HepG2 (cell line): ENCODE measurements at regions not wholly inside any gene's neighbourhood (a gene's known extent, or its start where the extent isn't known, plus 50 kb on each side); places are given as distances from the start of the nearest gene placed in this dataset.

ENCODE experiments used
- ATAC-seq: fragments of 200-7000 bp; cut with Tn5 transposase; 3 replicates; pipeline ENCODE4 v1.9.1; 2020; ENCODE audit warnings: mild to moderate bottlenecking, moderate library complexity
- BruUV-seq: library from RNA; stranded (reverse); fragments of 400-500 nt; replicated peaks from 2 replicates; lab custom pipeline; 2021; lab: Mats Ljungman, UMichigan
- CTCF ChIA-PET: fragments of 300-600 bp; formaldehyde crosslinking; extraction: SDS; loops from one replicate; lab custom pipeline; 2021; ENCODE audit warnings: low total read pairs, inconsistent platforms, low intra/inter-chr PET ratio; lab: Yijun Ruan, JAX
- POLR2A ChIA-PET: fragments of 350-600 bp; sonication (Branson Sonifier 250); formaldehyde crosslinking; loops from one replicate; lab custom pipeline; 2020; ENCODE audit warnings: antibody characterized with exemption, inconsistent platforms; lab: Yijun Ruan, JAX
- DNase-seq: peaks from one replicate; pipeline ENCODE4 v3.0.0-alpha.2; 2015; ENCODE audit warnings: low spot score
- FAIRE-seq: peaks from 3 replicates; lab custom pipeline; 2011; peaks lifted over from hg19 to GRCh38; lab: Jason Lieb, UNC
- H2AFZ ChIP-seq: one replicate; pipeline ENCODE4 v1.6.1; 2011; ENCODE audit warnings: low read length, inconsistent platforms
- H3K27ac ChIP-seq: fragments of 300-600 bp; 3 replicates; pipeline ENCODE4 v1.8.0; 2011; ENCODE audit warnings: mixed run types, mild to moderate bottlenecking, mixed read lengths, low read length, inconsistent platforms; ENCODE audit not compliant: insufficient read depth; ENCODE audit errors: extremely low read length
- H3K27me3 ChIP-seq, 2 experiments: fragments of 200-600 bp in 1 of 2; 2 replicates in 1 of 2; 3 replicates in 1 of 2; pipeline versions ENCODE4 v1.6.0 to v1.8.0; 2011; ENCODE audit warnings: low read length in 2 of 2, mild to moderate bottlenecking in 2 of 2, moderate library complexity in 2 of 2, inconsistent platforms in 1 of 2; ENCODE audit not compliant: insufficient read depth in 2 of 2, control insufficient read depth in 1 of 2
- H3K36me3 ChIP-seq, 2 experiments: fragments of 200-600 bp in 1 of 2; replicated peaks in 1 of 2; 2 replicates in 1 of 2; 3 replicates in 1 of 2; pipeline versions ENCODE4 v1.5.1 to v1.8.0; 2011; ENCODE audit warnings: low read length in 2 of 2, inconsistent platforms in 1 of 2; ENCODE audit not compliant: insufficient read depth in 2 of 2, control insufficient read depth in 1 of 2
- H3K4me1 ChIP-seq: 2 replicates; pipeline ENCODE4 v1.5.1; 2012; ENCODE audit warnings: low read length, inconsistent platforms; ENCODE audit not compliant: insufficient read depth
- H3K4me2 ChIP-seq: 2 replicates; pipeline ENCODE4 v1.6.0; 2011; ENCODE audit warnings: low read depth, low read length, inconsistent platforms
- H3K4me3 ChIP-seq, 3 experiments: fragments of 200-600 bp in 1 of 3; sonication (generic), shearing (Covaris generic) in 1 of 3; replicated peaks in 1 of 3; 2 replicates each; pipeline ENCODE4 v1.5.1; 2011 to 2016; ENCODE audit warnings: low read length in 3 of 3, inconsistent platforms in 2 of 3, low read depth in 2 of 3, mild to moderate bottlenecking in 2 of 3, control low read depth in 1 of 3, mixed read lengths in 1 of 3; ENCODE audit not compliant: insufficient read depth in 1 of 3
- H3K79me2 ChIP-seq: one replicate; pipeline ENCODE4 v1.6.1; 2011; ENCODE audit warnings: low read length, inconsistent platforms; ENCODE audit not compliant: insufficient read depth
- H3K9ac ChIP-seq: 2 replicates; pipeline ENCODE4 v1.6.0; 2011; ENCODE audit warnings: mild to moderate bottlenecking, low read depth, low read length, inconsistent platforms; ENCODE audit not compliant: insufficient read depth
- H3K9me3 ChIP-seq: 2 replicates; pipeline ENCODE4 v1.5.1; 2012; ENCODE audit warnings: mild to moderate bottlenecking, low read length
- H4K20me1 ChIP-seq: 2 replicates; pipeline ENCODE4 v1.6.0; 2011; ENCODE audit warnings: inconsistent platforms, mild to moderate bottlenecking, low read length, moderate library complexity; ENCODE audit not compliant: insufficient read depth
- HMG20A ChIP-seq: IDR thresholded peaks from 2 replicates; pipeline ENCODE4 v1.6.1; 2016; ENCODE audit warnings: borderline replicate concordance
- NFE2L1 ChIP-seq: sonication (generic); formaldehyde crosslinking; IDR thresholded peaks from 2 replicates; pipeline ENCODE4 v1.4.0; 2020; ENCODE audit warnings: missing genetic modification reagents, mild to moderate bottlenecking, borderline replicate concordance
- SYNCRIP ChIP-seq: fragments of 200-400 bp; formaldehyde crosslinking; IDR thresholded peaks from 2 replicates; pipeline ENCODE4 v1.6.1; 2018; ENCODE audit warnings: mild to moderate bottlenecking, low read depth, low read length; ENCODE audit not compliant: insufficient read depth
- ZNF143 ChIP-seq: sonication (generic); formaldehyde crosslinking; IDR thresholded peaks from 2 replicates; pipeline ENCODE4 v1.4.0; 2020; ENCODE audit warnings: missing genetic modification reagents
- ZNF232 ChIP-seq: sonication (generic); formaldehyde crosslinking; IDR thresholded peaks from 2 replicates; pipeline ENCODE4 v1.4.0; 2020; ENCODE audit warnings: missing genetic modification reagents, borderline replicate concordance
- ZNF24 ChIP-seq: fragments of 450-650 bp; IDR thresholded peaks from 2 replicates; pipeline ENCODE4 v1.6.1; 2017; ENCODE audit warnings: antibody characterized with exemption, mild to moderate bottlenecking
- ZNF354B ChIP-seq: sonication (generic); formaldehyde crosslinking; IDR thresholded peaks from 2 replicates; pipeline ENCODE4 v1.8.0; 2022; ENCODE audit warnings: mild to moderate bottlenecking, missing genetic modification reagents
- ZNF383 ChIP-seq: sonication (generic); formaldehyde crosslinking; IDR thresholded peaks from 2 replicates; pipeline ENCODE4 v1.4.0; 2020; ENCODE audit warnings: missing genetic modification reagents, mild to moderate bottlenecking, borderline replicate concordance
- ZNF652 ChIP-seq: IDR thresholded peaks from 2 replicates; pipeline ENCODE4 v1.6.1; 2016; ENCODE audit warnings: low read depth, borderline replicate concordance
- WGBS: methylation state at CpG from one replicate; pipeline ENCODE4 v1.1.6; 2017; ENCODE audit warnings: low lambda C conversion rate; 5-methylcytosine and 5-hydroxymethylcytosine counted together
- in situ Hi-C: cut with HindIII; loops from 2 replicates; pipeline ENCODE4 v1.10.0; 2017; ENCODE audit warnings: low pct_unique_long_range_greater_than_20kb; ENCODE audit not compliant: extremely low pct_ligation_motif_present
- intact Hi-C: fragments of 100-400 bp; cut with micrococcal nuclease; formaldehyde crosslinking; loops from one replicate; pipeline ENCODE4 v1.10.0; 2022; ENCODE audit not compliant: unreplicated experiment
- TF ChIP-seq, protein P1 (sequence below): IDR thresholded peaks from 2 replicates; pipeline ENCODE4 v1.6.1; 2012; ENCODE audit warnings: low read length, improper control_type of control experiment
- TF ChIP-seq, protein P2 (sequence below): sonication (generic); formaldehyde crosslinking; IDR thresholded peaks from 2 replicates; pipeline ENCODE4 v1.9.0; 2021; ENCODE audit warnings: missing genetic modification reagents, mild to moderate bottlenecking, borderline replicate concordance

DNA sequence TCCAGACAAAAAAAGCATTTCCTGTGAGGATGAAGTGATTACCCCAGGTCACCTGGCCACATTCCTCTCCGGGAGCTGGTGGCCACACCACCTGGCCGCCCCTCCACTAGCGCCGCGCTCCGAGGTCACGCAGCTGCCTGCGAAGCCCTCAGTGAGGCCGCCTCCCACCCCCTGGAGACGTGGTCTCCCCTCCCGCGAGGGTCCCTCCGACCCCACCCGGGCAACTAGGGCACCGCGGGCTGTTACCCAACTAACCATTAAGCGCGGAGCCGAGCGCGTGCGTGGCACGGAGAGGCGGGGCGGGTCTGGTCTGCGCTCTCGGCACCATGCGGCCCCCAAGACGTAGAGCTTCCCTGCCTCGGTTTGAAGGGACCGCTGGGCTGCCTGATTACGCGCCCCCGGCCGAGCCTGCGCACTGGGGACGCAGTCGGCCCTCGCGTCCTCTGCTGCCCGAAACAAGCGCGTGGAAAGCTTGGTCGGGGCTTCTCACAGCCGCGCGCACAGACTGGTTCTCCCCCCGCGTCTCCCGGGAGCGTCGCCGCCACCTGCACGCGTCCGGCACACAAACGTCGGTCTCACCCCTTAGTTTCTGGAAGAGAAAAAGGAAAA, 106.5 kb downstream of the SLC16A1 start (continued):
- TF ChIP-seq ZNF652 (CRISPR knock-in tag) (no peak), ZNF383 (CRISPR knock-in tag) (no peak), ZNF232 (CRISPR knock-in tag) (no peak), NFE2L1 (CRISPR knock-in tag) (no peak), SYNCRIP (no peak)
- TF ChIP-seq, protein P1, sequence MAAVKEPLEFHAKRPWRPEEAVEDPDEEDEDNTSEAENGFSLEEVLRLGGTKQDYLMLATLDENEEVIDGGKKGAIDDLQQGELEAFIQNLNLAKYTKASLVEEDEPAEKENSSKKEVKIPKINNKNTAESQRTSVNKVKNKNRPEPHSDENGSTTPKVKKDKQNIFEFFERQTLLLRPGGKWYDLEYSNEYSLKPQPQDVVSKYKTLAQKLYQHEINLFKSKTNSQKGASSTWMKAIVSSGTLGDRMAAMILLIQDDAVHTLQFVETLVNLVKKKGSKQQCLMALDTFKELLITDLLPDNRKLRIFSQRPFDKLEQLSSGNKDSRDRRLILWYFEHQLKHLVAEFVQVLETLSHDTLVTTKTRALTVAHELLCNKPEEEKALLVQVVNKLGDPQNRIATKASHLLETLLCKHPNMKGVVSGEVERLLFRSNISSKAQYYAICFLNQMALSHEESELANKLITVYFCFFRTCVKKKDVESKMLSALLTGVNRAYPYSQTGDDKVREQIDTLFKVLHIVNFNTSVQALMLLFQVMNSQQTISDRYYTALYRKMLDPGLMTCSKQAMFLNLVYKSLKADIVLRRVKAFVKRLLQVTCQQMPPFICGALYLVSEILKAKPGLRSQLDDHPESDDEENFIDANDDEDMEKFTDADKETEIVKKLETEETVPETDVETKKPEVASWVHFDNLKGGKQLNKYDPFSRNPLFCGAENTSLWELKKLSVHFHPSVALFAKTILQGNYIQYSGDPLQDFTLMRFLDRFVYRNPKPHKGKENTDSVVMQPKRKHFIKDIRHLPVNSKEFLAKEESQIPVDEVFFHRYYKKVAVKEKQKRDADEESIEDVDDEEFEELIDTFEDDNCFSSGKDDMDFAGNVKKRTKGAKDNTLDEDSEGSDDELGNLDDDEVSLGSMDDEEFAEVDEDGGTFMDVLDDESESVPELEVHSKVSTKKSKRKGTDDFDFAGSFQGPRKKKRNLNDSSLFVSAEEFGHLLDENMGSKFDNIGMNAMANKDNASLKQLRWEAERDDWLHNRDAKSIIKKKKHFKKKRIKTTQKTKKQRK: no peak

DNA sequence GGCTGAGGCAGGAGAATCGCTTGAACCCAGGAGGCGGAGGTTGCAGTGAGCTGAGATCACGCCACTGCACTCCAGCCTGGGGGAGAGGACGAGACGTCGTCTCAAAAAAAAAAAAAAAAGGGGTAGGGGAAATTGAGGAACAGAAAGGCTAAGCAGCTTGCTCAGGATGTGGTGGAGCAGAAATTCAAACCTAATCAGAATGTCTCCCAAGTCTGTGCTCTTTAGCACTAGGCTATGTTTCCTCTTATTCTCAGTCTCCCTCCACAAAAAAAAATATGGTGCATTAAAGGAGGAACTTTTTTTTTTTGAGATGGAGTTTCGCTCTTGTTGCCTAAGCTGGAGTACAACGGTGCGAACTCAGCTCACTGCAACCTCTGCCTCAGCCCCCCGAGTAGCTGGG, 114.2 kb downstream of the SLC16A1 start:
- H3K4me3 ChIP-seq: no peak overlapping the region
- H4K20me1 ChIP-seq: no peaks in the 10 kb centered on the region
- TF ChIP-seq ZNF354B (CRISPR knock-in tag) (no peak), ZNF24 (no peak), ZNF143 (CRISPR knock-in tag) (no peak), HMG20A (no peak)
- TF ChIP-seq, protein P2, sequence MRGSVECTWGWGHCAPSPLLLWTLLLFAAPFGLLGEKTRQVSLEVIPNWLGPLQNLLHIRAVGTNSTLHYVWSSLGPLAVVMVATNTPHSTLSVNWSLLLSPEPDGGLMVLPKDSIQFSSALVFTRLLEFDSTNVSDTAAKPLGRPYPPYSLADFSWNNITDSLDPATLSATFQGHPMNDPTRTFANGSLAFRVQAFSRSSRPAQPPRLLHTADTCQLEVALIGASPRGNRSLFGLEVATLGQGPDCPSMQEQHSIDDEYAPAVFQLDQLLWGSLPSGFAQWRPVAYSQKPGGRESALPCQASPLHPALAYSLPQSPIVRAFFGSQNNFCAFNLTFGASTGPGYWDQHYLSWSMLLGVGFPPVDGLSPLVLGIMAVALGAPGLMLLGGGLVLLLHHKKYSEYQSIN (CRISPR knock-in tag): no peak
- no peaks in the 10 kb centered on the region for H3K36me3 ChIP-seq
- no peaks in the 10 kb centered on the region for H3K79me2 ChIP-seq
- H3K27me3 ChIP-seq: no peaks in the 10 kb centered on the region; a peak in 1 of 5 replicates
- H3K4me2 ChIP-seq: no peak overlapping the region
- peaks cover 6% of the 10 kb centered on the region for H3K4me1 ChIP-seq
- DNase-seq: no peak
- ATAC-seq: no peak
- ChIA-PET POLR2A (no interaction called here), CTCF (no interaction called here)
- BruUV-seq: no TSS peak
- no peaks in the 10 kb centered on the region for H3K9me3 ChIP-seq
- H3K9ac ChIP-seq: no peak overlapping the region
- FAIRE-seq: no peak
- intact Hi-C loops: no loop called here
- H2AFZ ChIP-seq: no peak overlapping the region
- no peak overlapping the region for H3K27ac ChIP-seq
- 64% methylated on average over 10 of the region's 10 CpGs for WGBS
- in situ Hi-C loops: no loop called here
